NCI-H1092 treated with DMSO at 0.1 percent for 48 hours (cell line): ENCODE measurements at regions not wholly inside any gene's neighbourhood (a gene's known extent, or its start where the extent isn't known, plus 50 kb on each side); places are given as distances from the start of the nearest gene placed in this dataset.
"Not testable (repeated sequence)": the region's sequence is repeated elsewhere in the genome, so short reads cannot be mapped to it uniquely, and the experiment has no call there.

Experiments
- DNase-seq: peaks from one replicate; lab custom pipeline; 2025; lab: John Stamatoyannopoulos, UW

DNA sequence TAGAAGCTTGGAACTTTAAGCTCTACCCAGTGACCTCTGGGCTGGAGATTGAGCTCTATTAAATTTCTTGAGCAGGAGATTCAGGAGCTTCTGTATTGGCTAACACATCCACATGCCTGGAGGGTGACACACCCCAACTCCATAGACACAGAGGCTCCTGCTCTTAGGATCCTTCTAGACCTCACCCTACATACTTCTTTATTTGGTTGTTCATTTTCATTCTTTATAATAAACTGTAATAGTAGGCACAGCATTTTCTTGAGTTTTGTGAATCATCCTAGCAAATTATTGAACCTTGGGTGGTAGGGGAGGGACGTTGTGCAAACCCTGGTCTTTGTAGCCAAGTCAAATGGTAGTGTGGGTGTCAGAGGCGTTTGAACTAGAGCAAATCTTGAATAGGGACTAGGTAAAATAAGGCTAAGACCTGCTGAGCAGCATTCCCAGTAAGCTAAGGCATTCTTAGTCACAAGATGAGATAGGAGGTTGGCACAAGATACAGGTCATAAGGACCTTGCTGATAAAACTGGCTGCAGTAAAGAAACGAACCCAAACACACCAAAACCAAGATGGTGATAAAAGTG, 323.8 kb upstream of the GALNT5 start:
- DNase-seq, result no peak

DNA sequence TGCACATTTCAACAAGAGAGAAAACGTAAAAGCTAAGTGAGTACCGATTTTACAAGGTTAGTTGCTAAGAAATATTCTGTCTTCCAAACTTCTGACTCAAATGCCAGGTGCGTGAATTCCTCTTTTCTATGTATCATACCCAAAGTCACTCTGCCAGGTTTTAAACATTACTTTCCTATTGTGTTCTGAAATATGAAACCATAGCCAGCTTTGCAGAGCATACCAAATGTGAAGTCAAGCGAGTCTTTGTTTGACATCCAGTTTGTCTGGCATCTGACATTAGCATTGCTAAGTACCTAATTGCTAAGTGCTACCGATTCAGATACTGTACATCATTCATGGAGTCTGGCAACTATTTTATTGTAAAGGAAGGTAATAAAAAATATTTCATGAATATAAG, 321.9 kb upstream of the GALNT5 start:
- DNase-seq, result peak; percentile 40

DNA sequence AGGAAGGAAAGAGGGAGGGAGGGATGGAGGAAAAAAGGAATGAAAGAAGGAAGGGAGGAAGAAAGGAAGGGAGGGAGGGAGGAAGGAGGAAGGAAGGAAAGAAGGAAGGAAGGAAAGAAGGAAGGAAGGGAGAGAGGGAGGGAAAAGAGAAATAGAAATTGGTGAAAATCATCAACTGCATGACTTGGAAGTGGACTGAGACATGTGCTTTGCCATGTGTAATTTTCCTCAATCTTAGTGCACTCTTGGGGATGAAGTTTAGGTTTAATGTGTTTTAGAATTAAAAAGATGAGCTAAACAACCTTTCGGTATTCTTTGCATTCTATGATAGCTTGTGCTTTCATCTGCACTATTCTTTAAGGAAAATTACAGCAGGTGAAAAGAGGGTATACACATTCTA, 320.1 kb upstream of the GALNT5 start:
- no peak for DNase-seq

GRCh38 chr2:156944871-156945270, 312.6 kb upstream of the GALNT5 start:
- DNase-seq, result no peak

- no peak for DNase-seq
Measured at GRCh38 chr2:156947261-156947660, 310.2 kb upstream of the GALNT5 start.

DNA sequence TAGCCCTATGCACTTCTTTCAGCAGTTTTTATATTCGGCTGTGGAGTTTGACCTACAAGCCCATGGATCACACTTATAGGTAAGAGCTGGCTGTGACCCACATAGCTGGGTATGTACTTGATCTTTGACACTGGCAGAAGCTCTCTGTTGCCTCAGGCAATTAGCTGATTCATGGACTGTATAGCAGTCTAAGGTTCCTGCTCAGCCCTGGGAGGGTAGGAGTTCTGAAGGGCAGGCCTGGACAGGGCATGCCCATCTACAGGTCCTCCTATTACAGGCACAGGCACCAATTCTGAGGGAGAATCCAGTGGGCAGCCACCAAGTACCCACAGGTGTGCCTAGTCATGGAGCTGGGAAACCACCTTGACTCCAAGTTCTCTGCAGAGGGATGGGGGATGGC, 301.8 kb upstream of the GALNT5 start:
- no peak for DNase-seq

DNA sequence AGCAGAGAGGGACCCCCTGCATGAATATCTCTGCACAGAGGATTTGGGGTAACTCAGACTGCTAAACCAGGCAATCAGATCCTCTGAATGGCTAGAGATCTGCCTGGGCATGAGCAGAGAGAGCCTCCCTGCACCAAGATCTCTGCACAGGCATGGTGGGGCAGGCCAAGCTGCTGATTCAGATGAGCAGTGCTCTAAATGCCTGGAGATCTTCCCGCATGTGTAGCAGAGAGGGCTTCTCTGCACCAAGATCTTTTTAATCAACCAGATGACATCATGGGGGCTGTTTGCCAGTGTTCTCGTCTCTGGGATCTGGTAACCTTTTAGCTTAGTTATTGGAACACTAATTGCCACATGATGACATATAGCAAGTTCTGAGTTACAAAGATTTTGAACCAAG, 301.3 kb upstream of the GALNT5 start:
- DNase-seq, result no peak

DNA sequence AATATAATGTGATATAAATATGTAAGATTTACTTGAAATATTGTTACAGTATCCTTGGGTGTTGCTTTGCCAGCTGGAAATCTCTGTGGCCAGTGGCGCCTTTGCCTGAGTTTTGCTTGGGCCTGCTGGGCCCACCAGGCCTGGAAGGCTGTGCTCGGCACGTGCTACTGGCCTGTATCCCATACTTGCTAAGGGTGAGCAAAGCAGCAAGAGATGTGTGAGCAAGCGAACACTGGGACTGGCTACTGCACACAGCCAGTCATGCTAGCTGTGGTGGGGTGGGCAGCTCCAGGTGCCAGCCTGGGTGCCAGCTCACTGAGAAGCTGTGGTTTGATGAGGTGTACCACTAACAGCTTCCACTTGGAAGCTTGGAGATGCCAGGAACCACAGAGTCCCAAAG, 299.1 kb upstream of the GALNT5 start:
- no peak for DNase-seq

GRCh38 chr2:156959481-156959880, 298.0 kb upstream of the GALNT5 start:
- DNase-seq, result no peak

- no peak for DNase-seq
Measured at GRCh38 chr2:156982615-156983014, 274.9 kb upstream of the GALNT5 start.

GRCh38 chr2:156986339-156986988, 271.0 kb upstream of the GALNT5 start:
- no peak for DNase-seq

DNA sequence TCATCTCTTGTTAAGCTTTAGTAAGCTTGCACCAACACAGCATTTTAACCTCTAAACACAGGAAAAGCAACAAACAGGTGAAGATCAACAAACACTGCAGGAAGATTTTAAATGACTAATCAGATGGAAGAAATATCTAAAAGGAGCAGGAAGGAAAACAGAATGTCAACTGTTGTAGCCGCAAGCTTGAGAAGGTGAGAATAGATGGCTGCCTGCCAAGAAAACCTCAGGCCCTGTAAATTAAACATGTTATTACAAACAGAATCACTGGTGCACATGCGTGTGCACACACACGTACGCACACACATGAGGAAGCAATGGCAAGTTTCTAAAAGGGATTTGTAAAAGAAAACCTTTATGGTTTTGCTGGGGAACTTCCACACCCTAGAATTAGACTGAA, 257.8 kb upstream of the GALNT5 start:
- DNase-seq, result no peak

DNA sequence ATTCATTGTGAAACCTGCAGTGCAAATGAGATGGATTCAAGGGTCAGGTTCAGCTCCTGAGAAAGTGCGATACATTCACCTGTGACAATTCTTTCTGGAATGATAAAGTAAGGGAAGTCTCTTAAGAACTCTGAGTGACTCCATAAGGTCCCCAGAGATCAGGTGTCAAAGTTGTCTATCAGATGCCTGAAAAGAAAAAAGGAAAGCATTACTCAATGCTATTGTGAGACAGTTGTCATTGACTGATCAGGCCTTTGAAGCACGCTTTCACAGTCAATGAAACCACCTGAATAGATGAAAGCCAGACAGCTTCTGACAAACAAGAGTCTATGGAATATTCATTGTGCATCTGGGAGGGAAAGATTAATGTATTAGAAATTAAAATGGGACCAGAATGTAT, 252.7 kb upstream of the GALNT5 start:
- DNase-seq, result no peak

DNA sequence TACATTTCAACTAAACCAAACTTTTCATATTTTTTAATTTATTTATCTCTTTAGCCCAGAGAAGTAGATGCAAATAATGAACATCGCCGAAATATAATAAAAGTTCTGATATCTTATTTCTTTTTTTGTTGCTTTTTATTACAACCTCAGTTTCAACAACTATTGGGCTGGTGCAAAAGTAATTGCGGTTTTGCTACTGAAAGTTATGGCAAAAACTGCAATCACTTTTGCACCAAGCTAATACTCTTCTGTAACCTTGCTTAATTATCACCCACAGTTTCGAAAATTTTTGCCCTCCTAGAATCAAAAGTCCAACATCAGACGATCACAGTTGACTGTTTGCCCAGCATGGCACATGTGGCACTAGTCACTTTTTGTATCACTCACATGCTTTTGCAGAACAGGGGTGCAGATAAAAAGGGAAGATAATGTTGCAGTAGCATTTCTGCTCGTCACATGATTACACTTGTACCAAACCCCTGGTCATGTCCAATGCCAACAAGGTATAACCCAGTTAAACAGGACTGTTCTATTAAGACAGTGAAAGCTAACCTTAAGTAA, 242.4 kb upstream of the GALNT5 start:
- no peak for DNase-seq

- not testable (repeated sequence) for DNase-seq
Measured at GRCh38 chr2:157023264-157023663, 234.2 kb upstream of the GALNT5 start.

- DNase-seq, result no peak
Measured at GRCh38 chr2:157024129-157024528, 233.4 kb upstream of the GALNT5 start.

- DNase-seq, result no peak
Measured at GRCh38 chr2:157032017-157032416, 225.5 kb upstream of the GALNT5 start.

DNA sequence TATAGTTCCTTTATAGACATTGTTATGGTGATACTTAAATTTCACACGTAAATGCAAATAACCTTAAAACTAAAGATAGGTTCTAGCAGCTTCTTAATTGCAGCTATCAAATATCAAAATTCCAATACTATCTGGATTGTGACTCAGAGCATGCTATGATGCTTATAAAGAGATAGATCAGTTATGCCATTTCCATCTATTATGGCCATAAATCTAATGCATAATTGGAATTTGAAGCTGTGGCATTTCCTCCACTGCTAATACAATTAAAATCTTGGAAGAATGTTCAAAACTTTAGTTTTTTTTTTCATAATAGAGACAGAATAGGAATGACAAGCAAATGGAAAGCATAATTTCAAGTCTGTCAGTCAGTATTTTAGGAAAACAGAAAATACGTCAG, 220.8 kb upstream of the GALNT5 start:
- no peak for DNase-seq

- no peak for DNase-seq
Measured at GRCh38 chr2:157043786-157044185, 213.7 kb upstream of the GALNT5 start.

DNA sequence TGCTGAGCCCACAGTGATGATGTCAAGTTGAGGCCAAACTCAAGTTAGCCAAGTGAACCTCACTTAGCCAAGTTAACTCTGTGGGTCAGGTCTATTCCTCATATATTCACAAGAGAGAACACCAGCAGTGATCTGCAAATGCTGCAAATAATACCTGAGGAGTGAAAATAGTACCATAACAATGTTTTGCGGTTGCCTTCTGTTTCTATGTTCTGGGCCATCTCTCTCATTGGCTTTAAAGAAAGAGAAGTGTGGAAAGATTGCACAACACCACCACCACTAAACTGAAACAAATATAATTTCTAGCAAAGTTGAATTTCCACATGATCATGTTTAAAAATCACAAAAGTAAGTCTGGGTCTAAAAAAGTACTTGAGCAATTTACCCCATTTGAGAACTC, 211.1 kb upstream of the GALNT5 start:
- DNase-seq, result no peak

GRCh38 chr2:157052685-157053224, 204.8 kb upstream of the GALNT5 start:
- DNase-seq, result no peak

DNA sequence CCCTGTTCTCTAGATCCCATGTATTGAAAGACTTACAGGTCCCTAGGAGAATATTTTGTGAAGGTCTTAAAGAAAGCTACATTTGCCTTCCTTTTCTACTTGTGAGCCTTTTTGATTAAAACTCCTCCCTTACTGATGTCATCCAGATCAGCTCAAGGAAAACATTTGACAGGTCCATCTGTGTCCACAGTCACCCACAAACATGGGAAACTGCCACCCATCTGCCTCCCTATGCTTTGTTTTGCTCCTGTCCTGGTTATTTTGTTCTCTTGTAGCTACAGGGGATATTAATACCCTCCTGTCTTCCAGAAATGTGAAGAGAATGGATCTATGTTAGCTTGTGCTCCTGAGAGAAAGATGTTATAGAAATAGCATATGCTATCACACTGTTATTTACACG, 203.6 kb upstream of the GALNT5 start:
- DNase-seq, result no peak

DNA sequence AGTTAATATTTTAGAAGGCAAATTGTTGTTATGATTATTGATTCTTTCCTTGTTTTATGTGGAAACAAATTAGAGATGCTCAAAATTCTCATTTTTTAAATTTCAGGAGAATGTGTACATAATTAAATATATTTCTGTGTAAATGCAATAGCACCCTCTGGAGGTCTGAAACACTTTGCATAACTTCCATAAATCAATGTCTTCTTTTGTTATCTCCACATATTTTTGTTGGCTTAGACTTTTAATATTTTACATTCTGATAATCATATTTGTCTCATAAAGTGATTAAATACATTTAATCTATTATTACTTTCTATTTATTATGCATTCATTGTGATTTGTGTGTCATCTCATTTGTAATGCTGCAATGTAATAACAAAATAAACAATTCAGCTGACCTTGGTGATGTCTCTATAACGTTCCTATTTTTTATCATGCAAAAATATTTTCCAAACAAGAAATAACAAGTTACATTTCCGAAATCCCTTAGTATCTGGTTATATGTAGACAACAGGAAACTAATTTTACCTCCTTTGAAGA, 201.8 kb upstream of the GALNT5 start:
- peak; percentile 9 for DNase-seq
